HG02884 (cell line): ENCODE measurements at regions not wholly inside any gene's neighbourhood (a gene's known extent, or its start where the extent isn't known, plus 50 kb on each side); places are given as distances from the start of the nearest gene placed in this dataset.
A peak's percentile ranks its signal among the peaks of the same experiment; 100 is the strongest.

Source experiments
- ATAC-seq: cut with Tn5 transposase; IDR thresholded peaks from one replicate; pipeline ENCODE4 v1.9.1; 2021; ENCODE audit warnings: mild to moderate bottlenecking, moderate library complexity; ENCODE audit not compliant: unreplicated experiment

- no peak for ATAC-seq
These were observed 439.1 kb downstream of the DMAC1 start for GRCh38 chr9:7360513-7360912.

GRCh38 chr9:7358876-7359275 is 440.7 kb downstream of the DMAC1 start:
- ATAC-seq: no peak

GRCh38 chr9:7354704-7355103 is 444.9 kb downstream of the DMAC1 start:
- no peak for ATAC-seq

- no peak for ATAC-seq
These were observed 450.9 kb downstream of the DMAC1 start for GRCh38 chr9:7348692-7349091.

- ATAC-seq: no peak
These were observed 452.0 kb downstream of the DMAC1 start for GRCh38 chr9:7347556-7347955.

GRCh38 chr9:7346144-7346543 is 453.4 kb downstream of the DMAC1 start:
- ATAC-seq: no peak

- no peak for ATAC-seq
These were observed 456.8 kb downstream of the DMAC1 start for GRCh38 chr9:7342736-7343135.

GRCh38 chr9:7342229-7342628 is 457.3 kb downstream of the DMAC1 start:
- peak; percentile 81 for ATAC-seq

GRCh38 chr9:7341571-7341970 is 458.0 kb downstream of the DMAC1 start:
- ATAC-seq: no peak

GRCh38 chr9:7340451-7340850 is 459.1 kb downstream of the DMAC1 start:
- no peak for ATAC-seq

GRCh38 chr9:7338586-7339281 is 460.8 kb downstream of the DMAC1 start:
- ATAC-seq: no peak

GRCh38 chr9:7336356-7337065 is 463.1 kb downstream of the DMAC1 start:
- ATAC-seq: no peak

- ATAC-seq: no peak
These were observed 465.9 kb downstream of the DMAC1 start for GRCh38 chr9:7333719-7334118.

GRCh38 chr9:7332780-7333179 is 466.8 kb downstream of the DMAC1 start:
- ATAC-seq: no peak

GRCh38 chr9:7328453-7328852 is 471.1 kb downstream of the DMAC1 start:
- no peak for ATAC-seq

- no peak for ATAC-seq
These were observed 473.6 kb downstream of the DMAC1 start for GRCh38 chr9:7325995-7326394.

GRCh38 chr9:7324152-7324598 is 475.4 kb downstream of the DMAC1 start:
- no peak for ATAC-seq

- ATAC-seq: no peak
These were observed 478.7 kb downstream of the DMAC1 start for GRCh38 chr9:7320841-7321240.

- no peak for ATAC-seq
These were observed 479.4 kb downstream of the DMAC1 start for GRCh38 chr9:7320139-7320538.

- no peak for ATAC-seq
These were observed 480.7 kb downstream of the DMAC1 start for GRCh38 chr9:7318920-7319319.

GRCh38 chr9:7316967-7317366 is 482.6 kb downstream of the DMAC1 start:
- ATAC-seq: no peak

- no peak for ATAC-seq
These were observed 483.3 kb downstream of the DMAC1 start for GRCh38 chr9:7316166-7316795.
